Calu3 (cell line): ENCODE measurements at regions not wholly inside any gene's neighbourhood (a gene's known extent, or its start where the extent isn't known, plus 50 kb on each side); places are given as distances from the start of the nearest gene placed in this dataset.

Source experiments
- BruUV-seq: library from RNA; stranded (reverse); fragments of 400-500 nt; replicated peaks from 2 replicates; lab custom pipeline; 2021; lab: Mats Ljungman, UMichigan
- CTCF ChIA-PET: fragments of 300-600 bp; sonication (Branson Sonifier 250); formaldehyde crosslinking; loops from one replicate; lab custom pipeline; 2022; ENCODE audit warnings: antibody characterized with exemption; lab: Charles Lee
- DNase-seq: peaks from one replicate; pipeline ENCODE4 v3.0.0; 2022
- H3K27ac Mint-ChIP-seq: one replicate; pipeline ENCODE4 v1.8.0; 2022; ENCODE audit warnings: mixed read lengths; ENCODE audit not compliant: unreplicated experiment
- H3K27me3 Mint-ChIP-seq: one replicate; pipeline ENCODE4 v1.8.0; 2022; ENCODE audit warnings: mixed read lengths; ENCODE audit not compliant: unreplicated experiment
- H3K36me3 Mint-ChIP-seq: one replicate; pipeline ENCODE4 v1.8.0; 2022; ENCODE audit warnings: mild to moderate bottlenecking, moderate library complexity, mixed read lengths; ENCODE audit not compliant: insufficient read depth, unreplicated experiment
- H3K4me1 Mint-ChIP-seq: one replicate; pipeline ENCODE4 v1.8.0; 2022; ENCODE audit warnings: mild to moderate bottlenecking, low read depth, mixed read lengths; ENCODE audit not compliant: unreplicated experiment
- H3K4me3 Mint-ChIP-seq: one replicate; pipeline ENCODE4 v1.8.0; 2022; ENCODE audit warnings: mild to moderate bottlenecking, low read depth, moderate library complexity, mixed read lengths; ENCODE audit not compliant: unreplicated experiment
- H3K9me3 Mint-ChIP-seq: one replicate; pipeline ENCODE4 v1.8.0; 2022; ENCODE audit warnings: low read depth, mixed read lengths; ENCODE audit not compliant: unreplicated experiment
- intact Hi-C: fragments of 100-400 bp; cut with micrococcal nuclease; formaldehyde crosslinking; loops from one replicate; pipeline ENCODE4 v1.10.0; 2022; ENCODE audit not compliant: unreplicated experiment
- TF ChIP-seq, protein P1 (sequence below): fragments of 200-600 bp; IDR thresholded peaks from one replicate; pipeline ENCODE4 v1.8.0; 2022; ENCODE audit warnings: antibody characterized with exemption; ENCODE audit not compliant: unreplicated experiment

DNA sequence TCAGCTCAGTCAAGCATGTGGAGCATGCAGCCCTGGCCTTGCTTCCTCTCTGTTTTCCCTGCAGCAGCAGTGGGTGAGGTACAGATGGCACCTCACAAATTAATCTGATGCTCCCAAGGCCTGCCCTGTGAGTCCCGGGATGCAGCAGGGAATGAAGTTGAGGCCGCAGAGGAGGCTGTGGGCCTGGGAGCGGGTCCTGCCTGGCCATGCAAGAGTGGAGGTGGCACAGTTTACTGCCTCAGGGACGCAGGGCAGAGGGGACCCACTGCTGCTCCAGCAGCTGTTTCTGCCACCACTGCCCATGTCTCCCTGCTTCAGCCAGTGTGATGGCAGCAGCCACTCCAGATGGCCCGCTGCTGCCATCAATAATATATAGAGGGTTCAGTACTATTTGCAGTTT is 474.6 kb downstream of the EPHA5 start:
- intact Hi-C loops = no loop called here
- H3K9me3 Mint-ChIP-seq = peaks cover 2% of the 10 kb centered on the region
- no peak overlapping the region for H3K4me3 Mint-ChIP-seq
- no peak for DNase-seq
- BruUV-seq = no TSS peak
- H3K27me3 Mint-ChIP-seq = no peaks in the 10 kb centered on the region
- no peaks in the 10 kb centered on the region for H3K36me3 Mint-ChIP-seq
- TF ChIP-seq, protein P1, sequence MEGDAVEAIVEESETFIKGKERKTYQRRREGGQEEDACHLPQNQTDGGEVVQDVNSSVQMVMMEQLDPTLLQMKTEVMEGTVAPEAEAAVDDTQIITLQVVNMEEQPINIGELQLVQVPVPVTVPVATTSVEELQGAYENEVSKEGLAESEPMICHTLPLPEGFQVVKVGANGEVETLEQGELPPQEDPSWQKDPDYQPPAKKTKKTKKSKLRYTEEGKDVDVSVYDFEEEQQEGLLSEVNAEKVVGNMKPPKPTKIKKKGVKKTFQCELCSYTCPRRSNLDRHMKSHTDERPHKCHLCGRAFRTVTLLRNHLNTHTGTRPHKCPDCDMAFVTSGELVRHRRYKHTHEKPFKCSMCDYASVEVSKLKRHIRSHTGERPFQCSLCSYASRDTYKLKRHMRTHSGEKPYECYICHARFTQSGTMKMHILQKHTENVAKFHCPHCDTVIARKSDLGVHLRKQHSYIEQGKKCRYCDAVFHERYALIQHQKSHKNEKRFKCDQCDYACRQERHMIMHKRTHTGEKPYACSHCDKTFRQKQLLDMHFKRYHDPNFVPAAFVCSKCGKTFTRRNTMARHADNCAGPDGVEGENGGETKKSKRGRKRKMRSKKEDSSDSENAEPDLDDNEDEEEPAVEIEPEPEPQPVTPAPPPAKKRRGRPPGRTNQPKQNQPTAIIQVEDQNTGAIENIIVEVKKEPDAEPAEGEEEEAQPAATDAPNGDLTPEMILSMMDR = no peak
- H3K27ac Mint-ChIP-seq = no peak overlapping the region
- CTCF ChIA-PET = interaction anchor here (0.6 kb wide), 1 partner anchor 390 kb away, joined by 3 read pairs; no protein-coding TSS in a partner anchor
- H3K4me1 Mint-ChIP-seq = no peaks in the 10 kb centered on the region

DNA sequence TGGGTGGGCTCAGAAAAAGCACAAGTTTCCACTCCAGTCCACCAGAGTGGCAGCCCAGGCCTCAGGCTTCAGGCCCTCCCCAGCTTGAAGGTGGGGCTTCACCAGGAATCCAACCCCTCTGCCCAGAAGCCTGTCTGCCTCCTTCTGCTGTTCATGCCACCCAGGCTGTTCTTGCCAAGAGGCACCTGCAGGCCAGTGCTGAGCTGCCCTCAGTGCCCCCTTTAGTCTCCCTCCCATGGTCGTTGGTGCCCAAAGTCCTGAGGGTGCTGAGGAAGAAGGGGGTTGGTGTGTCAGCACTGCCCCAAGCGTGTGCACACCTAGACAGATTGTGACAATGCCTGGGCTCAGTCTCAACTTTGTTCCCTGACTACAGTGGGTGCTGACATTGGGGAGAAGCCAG is 475.3 kb downstream of the EPHA5 start:
- Mint-ChIP-seq H3K4me1 (no peaks in the 10 kb centered on the region), H3K4me3 (no peak overlapping the region), H3K9me3 (peaks cover 2% of the 10 kb centered on the region), H3K27me3 (no peaks in the 10 kb centered on the region), H3K36me3 (no peaks in the 10 kb centered on the region), H3K27ac (no peak overlapping the region)
- intact Hi-C loops = no loop called here
- BruUV-seq = no TSS peak
- DNase-seq = no peak
- TF ChIP-seq, protein P1 = no peak
- CTCF ChIA-PET = interaction anchor here (0.6 kb wide), 1 partner anchor 389 kb away, joined by 3 read pairs; no protein-coding TSS in a partner anchor

DNA sequence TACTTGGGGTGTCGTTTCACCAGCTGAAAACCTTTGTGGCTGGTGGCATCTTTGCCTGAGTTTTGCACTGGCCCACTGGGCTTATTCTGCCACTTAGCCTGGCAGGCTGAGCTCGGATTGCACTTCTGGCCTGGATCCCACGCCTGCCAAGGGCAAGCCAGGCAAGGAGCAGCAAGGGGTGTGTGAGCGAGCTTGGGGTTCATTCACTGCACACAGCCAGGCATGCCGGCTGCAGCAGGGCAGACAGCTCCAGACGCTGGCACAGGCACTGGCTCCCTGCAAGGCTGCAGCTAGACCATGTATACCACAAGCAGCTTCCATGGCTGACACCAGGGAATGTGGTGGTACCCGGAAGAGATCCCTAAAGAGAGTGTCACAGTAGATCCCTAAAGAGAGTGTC is 476.3 kb downstream of the EPHA5 start:
- H3K9me3 Mint-ChIP-seq = peaks cover 2% of the 10 kb centered on the region
- no TSS peak for BruUV-seq
- TF ChIP-seq, protein P1 = no peak
- CTCF ChIA-PET = no interaction called here
- no peak for DNase-seq
- H3K4me1 Mint-ChIP-seq = no peaks in the 10 kb centered on the region
- no peaks in the 10 kb centered on the region for H3K27me3 Mint-ChIP-seq
- H3K36me3 Mint-ChIP-seq = no peaks in the 10 kb centered on the region
- no peak overlapping the region for H3K27ac Mint-ChIP-seq
- H3K4me3 Mint-ChIP-seq = no peak overlapping the region
- intact Hi-C loops = no loop called here

DNA sequence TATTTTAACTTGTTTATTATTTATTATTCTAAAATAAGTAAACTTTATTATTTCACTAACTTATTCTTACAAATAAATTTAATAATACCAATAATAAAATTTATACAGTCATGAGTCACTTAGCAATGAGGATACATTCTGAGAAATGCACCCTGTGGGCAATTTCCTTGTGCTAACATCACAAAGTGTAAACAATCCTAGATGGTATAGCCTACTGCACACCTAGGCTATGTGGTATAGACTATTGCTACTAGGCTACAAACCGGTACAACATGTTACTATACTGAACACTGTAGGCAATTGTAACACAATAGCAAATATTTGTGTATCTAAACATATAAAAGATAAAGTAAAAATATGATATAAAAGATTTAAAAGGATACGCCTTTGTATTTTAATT is 479.5 kb downstream of the EPHA5 start:
- CTCF ChIA-PET = no interaction called here
- DNase-seq = no peak
- no TSS peak for BruUV-seq
- Mint-ChIP-seq H3K4me1 (no peaks in the 10 kb centered on the region), H3K27me3 (no peaks in the 10 kb centered on the region), H3K27ac (no peak overlapping the region), H3K4me3 (no peak overlapping the region), H3K36me3 (no peaks in the 10 kb centered on the region), H3K9me3 (no peaks in the 10 kb centered on the region)
- intact Hi-C loops = no loop called here
- TF ChIP-seq, protein P1 = no peak
